ENCODE measurements at regions not wholly inside any gene's neighbourhood (a gene's known extent, or its start where the extent isn't known, plus 50 kb on each side); places are given as distances from the start of the nearest gene placed in this dataset.
"Not testable (repeated sequence)": the region's sequence is repeated elsewhere in the genome, so short reads cannot be mapped to it uniquely, and the experiment has no call there.

DNA sequence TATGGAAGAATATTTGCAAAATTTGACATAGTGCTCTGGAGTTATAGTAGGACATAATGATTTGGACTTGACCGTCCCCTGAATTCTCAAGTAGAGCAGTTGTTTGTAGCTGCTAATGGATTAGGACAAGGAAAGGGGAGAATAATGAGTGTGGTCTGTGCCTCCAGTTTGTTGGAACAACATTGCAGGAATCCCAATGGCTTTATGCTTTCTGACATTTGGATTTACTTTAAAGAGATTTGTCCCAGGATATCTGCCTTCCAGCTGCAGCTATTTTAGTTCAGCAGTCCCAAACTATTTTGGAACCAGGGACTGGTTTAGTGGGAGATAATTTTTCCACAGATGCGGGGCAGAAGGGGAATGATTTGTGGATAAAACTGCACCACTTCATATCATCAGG is 648.2 kb downstream of the SLCO4C1 start:
- no peak overlapping the region for H3K27ac ChIP-seq
- TF ChIP-seq, protein P1, sequence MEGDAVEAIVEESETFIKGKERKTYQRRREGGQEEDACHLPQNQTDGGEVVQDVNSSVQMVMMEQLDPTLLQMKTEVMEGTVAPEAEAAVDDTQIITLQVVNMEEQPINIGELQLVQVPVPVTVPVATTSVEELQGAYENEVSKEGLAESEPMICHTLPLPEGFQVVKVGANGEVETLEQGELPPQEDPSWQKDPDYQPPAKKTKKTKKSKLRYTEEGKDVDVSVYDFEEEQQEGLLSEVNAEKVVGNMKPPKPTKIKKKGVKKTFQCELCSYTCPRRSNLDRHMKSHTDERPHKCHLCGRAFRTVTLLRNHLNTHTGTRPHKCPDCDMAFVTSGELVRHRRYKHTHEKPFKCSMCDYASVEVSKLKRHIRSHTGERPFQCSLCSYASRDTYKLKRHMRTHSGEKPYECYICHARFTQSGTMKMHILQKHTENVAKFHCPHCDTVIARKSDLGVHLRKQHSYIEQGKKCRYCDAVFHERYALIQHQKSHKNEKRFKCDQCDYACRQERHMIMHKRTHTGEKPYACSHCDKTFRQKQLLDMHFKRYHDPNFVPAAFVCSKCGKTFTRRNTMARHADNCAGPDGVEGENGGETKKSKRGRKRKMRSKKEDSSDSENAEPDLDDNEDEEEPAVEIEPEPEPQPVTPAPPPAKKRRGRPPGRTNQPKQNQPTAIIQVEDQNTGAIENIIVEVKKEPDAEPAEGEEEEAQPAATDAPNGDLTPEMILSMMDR (conservative IDR thresholded peaks at IDR 0.05) = no peak

DNA sequence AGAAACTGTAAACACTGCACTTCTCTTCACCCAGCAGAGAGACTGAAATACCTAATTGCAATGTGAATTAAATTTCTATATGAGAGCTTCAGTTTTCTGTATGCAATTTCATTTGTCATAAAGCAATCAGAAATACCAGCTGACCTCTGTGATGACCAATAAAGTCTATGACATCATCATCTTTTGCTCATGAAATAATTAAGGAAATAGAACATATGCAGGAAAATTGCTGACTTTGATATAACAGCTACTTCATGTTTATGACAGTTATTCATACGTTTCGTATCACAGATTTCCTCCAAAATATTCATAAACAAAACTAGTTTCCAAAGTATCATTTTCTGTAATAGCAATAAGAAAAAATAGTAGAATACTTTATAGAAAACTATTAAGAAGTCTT is 652.3 kb downstream of the SLCO4C1 start:
- TF ChIP-seq, protein P1 (conservative IDR thresholded peaks at IDR 0.05) = no peak

DNA sequence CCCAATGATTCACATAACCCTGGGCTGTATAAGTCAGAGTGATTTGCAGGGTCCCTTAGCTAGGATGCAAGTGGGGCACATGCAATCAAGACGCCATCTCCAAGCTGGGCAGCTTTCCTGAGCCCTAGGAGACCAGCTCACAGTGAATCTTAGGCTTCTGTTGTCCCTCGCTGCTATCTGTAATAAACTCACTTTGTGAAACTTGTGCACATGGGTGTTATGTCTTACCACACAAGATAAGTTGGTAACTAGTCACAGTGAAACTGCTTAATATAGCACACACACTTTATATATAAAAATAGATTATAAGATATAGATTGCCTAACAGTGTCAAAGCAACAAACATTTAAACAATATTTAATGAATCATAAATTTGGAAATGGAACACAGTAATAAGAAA is 658.5 kb downstream of the SLCO4C1 start:
- TF ChIP-seq, protein P1 (conservative IDR thresholded peaks at IDR 0.05) = no peak

More for the DNA sequence above, 652.3 kb downstream of the SLCO4C1 start:
- no peak overlapping the region for H3K27ac ChIP-seq

DNA sequence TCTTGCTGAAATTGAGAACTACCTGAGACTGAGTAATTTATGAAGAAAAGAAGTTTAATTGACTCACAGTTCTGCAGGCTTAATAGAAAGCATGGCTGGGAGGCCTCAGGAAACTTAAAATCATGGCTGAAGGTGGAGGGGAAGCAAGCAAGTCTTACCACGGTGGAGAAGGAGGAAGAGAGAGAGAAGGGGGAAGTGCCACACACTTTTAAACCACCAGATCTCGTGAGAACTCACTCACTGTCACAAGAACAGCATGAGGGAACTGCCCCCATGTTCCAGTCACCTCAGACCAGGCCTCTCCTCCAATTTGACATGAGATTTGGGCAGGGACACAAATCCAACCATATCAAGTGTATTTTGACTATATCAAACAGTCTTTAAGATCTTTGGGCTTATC is 668.3 kb downstream of the SLCO4C1 start:
- not testable (repeated sequence) for H3K27ac ChIP-seq

More for the DNA sequence above, 658.5 kb downstream of the SLCO4C1 start:
- no peak overlapping the region for H3K27ac ChIP-seq

DNA sequence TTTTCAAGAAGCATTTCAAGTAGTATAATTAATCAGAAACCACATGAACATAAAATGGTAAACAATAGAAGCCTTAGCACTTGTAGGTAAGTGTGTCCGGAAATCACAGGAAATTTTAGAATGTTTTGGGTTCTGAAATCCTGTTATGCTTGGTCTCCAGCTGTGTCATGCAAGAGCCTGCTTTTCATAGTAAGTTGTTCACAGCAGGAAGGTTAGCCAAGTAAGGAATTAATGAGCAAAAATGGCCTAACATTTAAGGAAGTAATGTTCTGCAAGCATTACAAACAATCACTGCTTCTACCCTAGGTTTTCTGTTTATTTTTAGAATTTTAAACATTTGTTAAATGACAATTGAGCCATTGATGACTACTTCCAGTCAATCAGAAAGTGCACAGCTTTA is 669.5 kb downstream of the SLCO4C1 start:
- TF ChIP-seq, protein P1 (conservative IDR thresholded peaks at IDR 0.05) = no peak
- H3K27ac ChIP-seq = no peak overlapping the region

DNA sequence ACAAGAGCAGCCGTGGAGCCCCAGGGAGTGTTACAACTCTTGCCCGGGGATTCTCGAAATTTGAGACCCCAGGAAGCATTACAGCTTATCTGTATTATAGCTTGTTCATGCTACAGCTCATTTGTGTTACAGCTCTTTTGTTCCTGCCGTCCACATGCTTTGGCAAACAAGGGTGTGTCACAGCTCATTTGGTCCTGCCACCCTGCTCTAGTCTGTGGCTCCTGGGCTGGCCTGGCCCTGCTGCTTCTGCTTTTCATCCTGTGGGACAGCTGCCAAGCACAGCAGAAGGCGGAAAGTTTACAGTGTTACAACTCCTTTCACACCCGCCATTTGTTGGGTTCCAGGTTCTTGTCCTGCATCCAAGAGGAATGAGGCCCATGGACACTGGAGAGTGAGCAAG is 685.0 kb downstream of the SLCO4C1 start:
- TF ChIP-seq, protein P1 (conservative IDR thresholded peaks at IDR 0.05) = no peak
- H3K27ac ChIP-seq = no peak overlapping the region

DNA sequence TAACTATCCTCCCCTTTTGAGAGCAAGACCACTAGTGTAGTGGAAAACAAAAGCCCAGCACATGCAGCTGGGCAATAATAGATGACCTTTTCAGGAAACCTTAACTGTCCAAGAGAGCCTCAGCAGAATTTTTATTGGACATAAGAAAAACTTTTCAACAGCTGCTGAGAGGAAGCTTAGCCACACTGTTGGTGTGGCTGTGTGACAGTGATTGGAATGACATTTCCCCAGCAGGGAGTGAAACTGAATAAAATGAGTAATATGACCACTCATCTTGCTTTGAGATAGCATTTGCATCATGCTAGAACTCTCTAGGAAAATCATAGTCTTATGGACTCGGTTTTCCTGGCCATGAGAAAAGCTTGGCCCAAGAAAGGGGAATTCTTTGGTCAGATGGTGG is 687.8 kb downstream of the SLCO4C1 start:
- TF ChIP-seq, protein P1 (conservative IDR thresholded peaks at IDR 0.05) = no peak
- H3K27ac ChIP-seq = no peak overlapping the region

DNA sequence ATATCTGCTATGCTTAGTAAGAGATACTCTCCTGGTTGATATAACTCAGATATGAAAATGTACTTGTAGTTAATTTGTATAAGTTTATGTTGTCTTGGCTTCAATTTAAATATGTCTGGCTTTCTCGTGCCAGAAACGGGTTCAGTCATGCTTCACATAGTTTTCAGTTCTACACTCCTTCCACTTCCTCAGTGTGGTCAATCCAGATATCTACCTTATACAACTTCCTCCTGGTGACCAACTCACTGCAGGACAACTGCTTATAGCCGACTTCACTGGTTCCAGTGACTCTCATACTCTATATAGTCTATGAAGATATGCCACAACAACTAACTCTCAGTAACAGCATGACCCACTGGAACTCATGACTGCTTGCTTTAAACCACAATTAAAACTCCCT is 690.4 kb downstream of the SLCO4C1 start:
- TF ChIP-seq, protein P1 (conservative IDR thresholded peaks at IDR 0.05) = no peak
- H3K27ac ChIP-seq = no peak overlapping the region

Data from VCaP (cell line).